Lower leg skin (tissue), 3 donors: ENCODE measurements at regions not wholly inside any gene's neighbourhood (a gene's known extent, or its start where the extent isn't known, plus 50 kb on each side); places are given as distances from the start of the nearest gene placed in this dataset.
"Not testable (repeated sequence)": the region's sequence is repeated elsewhere in the genome, so short reads cannot be mapped to it uniquely, and the experiment has no call there.

Source experiments
- POLR2A ChIP-seq, 2 donors: fragments of 450-650 bp; IDR thresholded peaks; one replicate each; pipeline ENCODE4 v1.6.1; 2016 to 2017; ENCODE audit warnings: antibody characterized with exemption in 2 of 2, mild to moderate bottlenecking in 1 of 2, moderate library complexity in 1 of 2
- TF ChIP-seq, protein P1 (sequence below), 3 donors: fragments of 450-650 bp; IDR thresholded peaks; one replicate each; pipeline ENCODE4 v1.5.1; 2016; ENCODE audit warnings: antibody characterized with exemption in 3 of 3, mild to moderate bottlenecking in 3 of 3, moderate library complexity in 2 of 3

DNA sequence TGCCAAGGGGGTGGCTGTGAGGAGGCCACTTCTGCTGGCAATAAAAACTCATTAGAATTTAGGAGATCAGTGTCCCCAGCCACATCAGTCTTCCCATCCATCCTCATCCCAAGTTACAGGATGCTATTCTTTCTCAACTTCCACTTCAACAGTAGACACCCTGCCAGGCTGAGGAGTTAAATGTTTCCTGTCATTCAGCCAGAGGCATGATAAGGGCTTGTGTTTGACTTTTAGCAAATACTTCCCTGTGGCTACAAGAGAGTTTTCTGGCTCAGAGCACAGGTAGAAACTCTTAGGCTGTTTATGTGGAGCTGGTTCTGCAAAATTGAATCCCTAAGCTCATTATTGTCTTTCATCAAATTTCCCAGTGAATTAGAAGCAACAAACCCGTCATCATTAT lies 262.9 kb upstream of the NPAP1 start:
- TF ChIP-seq, protein P1, sequence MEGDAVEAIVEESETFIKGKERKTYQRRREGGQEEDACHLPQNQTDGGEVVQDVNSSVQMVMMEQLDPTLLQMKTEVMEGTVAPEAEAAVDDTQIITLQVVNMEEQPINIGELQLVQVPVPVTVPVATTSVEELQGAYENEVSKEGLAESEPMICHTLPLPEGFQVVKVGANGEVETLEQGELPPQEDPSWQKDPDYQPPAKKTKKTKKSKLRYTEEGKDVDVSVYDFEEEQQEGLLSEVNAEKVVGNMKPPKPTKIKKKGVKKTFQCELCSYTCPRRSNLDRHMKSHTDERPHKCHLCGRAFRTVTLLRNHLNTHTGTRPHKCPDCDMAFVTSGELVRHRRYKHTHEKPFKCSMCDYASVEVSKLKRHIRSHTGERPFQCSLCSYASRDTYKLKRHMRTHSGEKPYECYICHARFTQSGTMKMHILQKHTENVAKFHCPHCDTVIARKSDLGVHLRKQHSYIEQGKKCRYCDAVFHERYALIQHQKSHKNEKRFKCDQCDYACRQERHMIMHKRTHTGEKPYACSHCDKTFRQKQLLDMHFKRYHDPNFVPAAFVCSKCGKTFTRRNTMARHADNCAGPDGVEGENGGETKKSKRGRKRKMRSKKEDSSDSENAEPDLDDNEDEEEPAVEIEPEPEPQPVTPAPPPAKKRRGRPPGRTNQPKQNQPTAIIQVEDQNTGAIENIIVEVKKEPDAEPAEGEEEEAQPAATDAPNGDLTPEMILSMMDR (IDR thresholded peaks at IDR 0.05), result not testable (repeated sequence)
- TF ChIP-seq POLR2A (IDR thresholded peaks at IDR 0.05), result not testable (repeated sequence)
